Bone marrow (tissue), 2 donors: ENCODE measurements at regions not wholly inside any gene's neighbourhood (a gene's known extent, or its start where the extent isn't known, plus 50 kb on each side); places are given as distances from the start of the nearest gene placed in this dataset.

Experiments used
- DNase-seq, 2 donors: peaks; one replicate each; lab custom pipeline; 2025; lab: John Stamatoyannopoulos, UW

DNA sequence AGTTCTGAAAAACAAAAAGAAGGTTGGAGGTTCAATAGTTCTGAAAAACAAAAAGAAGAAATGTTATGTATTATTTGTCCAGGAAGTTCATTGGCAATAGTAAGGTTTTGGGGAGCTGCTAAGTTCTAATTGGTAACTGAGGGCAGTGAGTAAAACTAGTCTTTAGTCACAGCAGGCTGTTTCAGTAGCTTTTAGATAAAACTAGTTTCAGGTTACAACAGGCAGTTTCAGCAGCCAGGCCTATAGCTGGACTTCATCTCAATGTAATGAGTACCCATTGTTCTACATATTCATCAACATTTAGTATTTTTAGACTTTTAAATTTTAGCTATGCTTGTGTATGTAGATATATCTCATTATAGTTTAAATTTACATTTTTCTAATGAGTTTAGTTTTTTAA lies 639.3 kb downstream of the TOX3 start:
- no peak for DNase-seq

DNA sequence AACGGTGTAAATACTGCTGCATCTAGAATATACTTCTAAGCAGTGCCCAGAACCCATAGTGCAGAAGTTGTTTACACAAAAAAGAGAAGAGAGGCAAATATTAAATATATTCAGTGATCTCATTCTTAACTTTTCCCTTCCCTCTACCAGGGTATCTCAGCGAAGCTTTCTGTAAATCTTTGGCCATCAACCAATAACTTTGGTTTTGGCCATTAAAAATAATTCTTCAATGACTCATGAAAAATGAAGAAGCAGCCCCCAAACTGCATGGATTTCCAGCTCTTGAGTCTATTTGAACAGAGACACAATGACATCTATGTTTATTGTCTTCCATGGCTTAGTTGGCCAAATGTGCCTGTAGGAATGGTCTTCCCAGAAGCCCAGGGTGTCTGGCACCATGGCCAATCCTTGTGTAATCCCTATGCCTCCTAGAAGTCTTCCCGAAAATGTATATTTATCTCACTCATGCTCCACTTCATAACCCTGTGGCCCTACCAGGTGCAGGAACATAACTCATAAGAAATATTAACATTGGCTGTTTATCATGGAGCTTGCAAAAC lies 646.6 kb downstream of the TOX3 start:
- no peak for DNase-seq

DNA sequence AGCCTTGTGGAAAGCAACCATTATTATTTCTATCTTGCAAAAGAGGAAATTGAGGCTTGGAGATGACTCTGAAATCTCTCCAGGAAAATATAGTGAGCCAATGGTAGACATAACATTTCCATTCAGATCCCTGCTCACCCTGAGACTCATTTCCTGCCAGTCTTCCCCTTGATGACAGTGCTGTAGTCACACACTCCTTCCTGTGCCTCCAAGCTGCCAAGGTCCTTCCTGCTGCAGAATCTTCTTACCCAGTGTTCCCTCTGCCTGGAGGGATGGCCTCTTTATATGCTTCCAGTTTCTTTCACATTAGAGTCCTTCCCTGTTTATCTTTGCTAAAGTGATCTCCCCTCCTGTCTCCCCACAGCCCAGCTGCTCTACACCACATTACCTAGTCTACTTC lies 648.1 kb downstream of the TOX3 start:
- DNase-seq, result no peak

DNA sequence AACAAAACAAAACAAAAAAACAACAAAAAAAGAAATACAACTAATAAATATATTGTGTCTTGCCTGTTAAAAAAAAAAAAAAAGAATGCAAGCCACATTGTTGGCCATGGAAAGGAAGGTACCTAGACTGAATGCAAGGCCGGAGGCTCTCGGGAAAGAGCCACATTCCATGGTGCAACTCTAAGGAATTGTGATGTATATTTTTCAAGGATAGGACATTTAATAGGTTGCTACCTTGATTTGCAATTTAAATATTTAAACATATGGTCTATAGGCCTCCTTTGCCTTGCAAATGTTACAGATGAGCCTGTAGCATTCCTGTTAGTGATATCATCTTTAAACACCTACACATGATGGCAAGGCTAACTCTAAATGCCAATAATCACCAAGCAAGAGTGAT lies 650.9 kb downstream of the TOX3 start:
- no peak for DNase-seq

DNA sequence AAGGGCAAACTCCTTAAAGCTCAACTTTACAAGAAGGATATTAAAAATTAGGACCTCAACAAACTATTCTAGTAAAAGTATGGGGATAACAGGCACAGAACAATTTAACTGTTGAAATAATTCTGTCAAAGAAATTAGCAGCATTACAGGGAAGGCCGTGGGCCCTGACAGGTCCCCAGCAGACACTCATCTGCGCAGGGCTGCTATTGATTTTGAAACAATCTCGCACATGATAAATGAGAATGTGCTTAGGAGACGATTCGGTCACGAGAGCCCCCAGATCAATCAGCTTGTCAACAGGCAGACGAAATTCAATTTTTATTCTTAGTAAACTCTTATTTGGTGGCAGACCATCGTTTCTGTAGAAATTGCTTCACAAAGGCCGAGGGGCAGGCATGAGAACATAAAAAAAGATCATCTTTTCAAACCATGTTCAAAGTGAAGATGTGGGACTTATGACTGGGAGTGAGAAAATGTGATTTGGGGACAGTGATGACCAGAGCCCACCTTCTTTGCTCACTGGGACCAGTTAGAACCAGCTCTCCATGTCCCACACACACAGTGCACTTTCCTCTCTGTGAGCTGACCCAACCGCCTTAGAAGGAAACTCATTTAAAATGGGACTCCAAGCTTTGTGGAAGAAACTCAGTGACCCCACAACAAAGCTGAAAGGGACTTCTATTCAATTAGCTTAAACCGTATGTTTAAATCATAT lies 654.5 kb downstream of the TOX3 start:
- no peak for DNase-seq

DNA sequence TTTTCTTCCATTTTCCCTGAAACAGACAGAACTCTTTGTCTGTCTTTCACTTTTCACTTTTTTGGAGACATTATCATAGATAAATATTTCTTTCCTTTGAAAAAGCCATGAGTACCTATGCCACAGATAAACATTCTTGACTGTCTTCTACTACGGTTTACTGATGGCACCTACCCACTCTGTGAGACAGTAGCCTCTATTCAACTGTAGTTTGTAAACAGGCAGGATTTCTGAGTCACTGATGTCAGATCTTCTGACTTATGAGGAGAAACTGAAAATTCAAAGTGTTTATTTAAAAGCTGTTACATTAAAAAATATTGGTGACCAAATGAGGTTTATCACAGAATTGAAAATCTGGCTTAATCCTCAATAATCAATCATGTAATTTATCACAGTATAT lies 658.4 kb downstream of the TOX3 start:
- DNase-seq, result no peak

DNA sequence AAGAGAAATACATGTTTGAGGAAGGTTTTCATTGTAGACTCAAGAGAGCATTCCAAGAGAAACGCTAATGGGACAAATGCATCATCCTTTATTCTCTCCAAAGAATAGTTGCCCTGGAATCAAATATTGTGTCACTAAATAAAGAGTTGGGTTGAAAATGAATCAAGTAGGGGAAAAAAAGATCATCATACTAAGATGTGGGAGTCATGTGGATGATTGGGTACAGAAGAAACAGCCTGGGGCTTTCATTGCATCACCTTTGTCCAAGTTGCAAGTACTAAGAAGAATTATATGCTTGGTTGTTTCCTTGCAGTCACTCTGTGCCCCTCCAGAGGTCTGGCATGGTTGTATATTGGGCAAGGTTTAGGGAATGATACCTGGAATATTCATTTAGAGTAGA lies 658.9 kb downstream of the TOX3 start:
- no peak for DNase-seq

DNA sequence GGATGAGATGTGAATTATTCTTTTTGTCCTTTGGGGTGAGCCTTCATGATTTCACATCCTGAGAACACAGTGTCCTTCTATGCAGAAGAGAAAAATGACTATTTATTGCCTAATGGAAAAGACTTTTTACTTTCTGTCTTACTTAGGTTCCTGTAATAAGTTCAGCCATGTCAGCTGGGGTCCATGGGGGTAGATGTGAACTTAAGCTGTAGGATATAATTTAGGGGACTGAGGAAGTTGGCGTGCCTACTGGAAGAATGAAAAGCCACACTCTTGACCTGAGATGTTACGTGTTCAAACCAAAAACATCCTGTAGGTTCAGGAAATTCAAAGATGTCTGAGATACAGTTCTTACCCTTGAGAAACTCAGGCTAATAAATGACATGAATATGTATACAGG lies 660.5 kb downstream of the TOX3 start:
- DNase-seq, result no peak

DNA sequence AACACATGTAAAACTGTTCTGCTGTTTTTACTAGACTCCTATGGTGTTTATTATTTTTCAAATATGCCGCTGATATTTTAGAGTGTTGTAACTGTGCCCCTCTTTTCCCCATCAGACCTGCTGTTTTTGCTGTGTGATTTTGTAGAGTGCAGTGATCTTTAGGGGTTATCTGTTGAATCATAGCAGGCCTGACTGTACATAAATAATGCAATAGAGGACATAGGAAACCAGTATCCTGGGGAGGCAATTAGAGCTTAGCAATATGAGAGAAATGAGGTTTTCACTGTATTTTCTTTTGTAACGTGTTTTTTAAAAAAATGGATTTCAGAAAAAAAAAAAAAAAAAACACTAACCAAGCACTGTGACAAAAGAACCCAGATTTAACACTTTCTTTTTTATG lies 662.2 kb downstream of the TOX3 start:
- no peak for DNase-seq

DNA sequence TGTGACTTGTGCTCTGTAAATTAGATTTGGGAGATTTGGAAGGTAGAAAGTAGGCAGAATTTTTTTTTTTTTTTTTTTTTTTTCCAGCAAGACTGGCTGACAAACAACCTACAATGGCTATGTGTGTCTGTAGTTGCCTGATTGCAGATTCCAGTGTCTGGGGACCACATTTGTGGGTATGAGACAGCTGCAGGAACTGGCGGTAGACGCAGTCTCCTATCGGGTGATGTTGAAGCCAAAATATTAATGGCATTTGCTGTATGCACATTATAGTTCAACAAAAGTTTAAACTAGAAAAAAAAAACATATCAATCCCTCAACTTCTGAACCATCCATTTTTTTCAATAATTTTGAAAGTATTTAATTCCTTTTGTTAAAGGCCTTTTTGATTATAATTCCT lies 665.2 kb downstream of the TOX3 start:
- no peak for DNase-seq

DNA sequence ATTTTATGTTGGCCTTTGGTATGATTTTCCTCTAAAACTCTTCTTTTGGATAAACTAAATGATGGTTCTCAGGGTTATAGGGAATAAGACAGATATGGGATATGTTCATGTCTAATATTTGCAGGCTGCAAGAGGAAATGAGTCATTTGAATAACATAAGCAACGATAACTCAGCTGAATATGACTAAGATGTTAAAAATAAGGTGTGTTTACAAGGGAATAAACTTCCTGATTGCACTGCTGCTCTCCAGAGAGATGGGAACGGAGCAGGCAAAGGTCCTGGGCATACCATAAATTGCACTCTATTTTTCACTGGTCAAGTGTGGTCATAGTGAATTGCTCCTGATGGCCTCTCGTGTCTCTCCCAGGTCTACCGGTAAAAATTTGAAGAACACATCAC lies 666.2 kb downstream of the TOX3 start:
- DNase-seq, result no peak

DNA sequence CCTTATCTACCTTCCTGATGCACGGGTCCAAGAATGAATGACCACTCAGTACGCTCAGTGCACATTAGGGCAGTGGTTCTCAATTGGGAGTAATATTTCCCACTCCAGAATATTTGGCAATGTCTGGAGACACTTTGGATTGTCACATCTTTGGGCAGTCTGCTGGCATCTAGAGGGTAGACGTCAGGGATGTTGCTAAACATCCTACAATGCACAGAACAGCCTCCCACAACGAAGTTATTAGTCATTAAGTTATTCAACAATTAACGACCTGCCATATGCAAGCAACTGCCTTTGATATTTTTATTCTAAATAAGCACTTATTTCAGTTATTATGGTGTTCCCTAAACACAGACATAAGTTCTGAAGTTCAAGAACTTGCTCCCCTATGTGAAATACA lies 669.3 kb downstream of the TOX3 start:
- DNase-seq, result no peak

DNA sequence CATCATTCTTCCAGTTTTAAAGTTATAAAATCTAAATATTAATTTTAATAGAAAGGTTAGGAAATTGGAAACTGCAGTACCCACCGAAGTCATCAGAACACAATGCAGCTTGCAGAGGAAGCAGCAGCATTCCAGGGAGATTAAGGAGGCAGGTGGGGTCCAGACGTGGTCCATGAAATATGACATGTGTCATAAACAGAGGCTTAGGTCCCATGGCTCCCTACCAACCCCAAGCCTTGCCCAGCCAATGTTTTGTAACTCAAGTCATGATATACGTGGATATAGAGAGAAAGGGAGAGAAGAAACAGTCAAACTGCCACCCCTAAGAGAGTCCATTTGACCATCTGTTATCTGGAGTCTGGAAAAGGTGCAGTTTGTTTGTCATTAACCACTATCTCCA lies 670.0 kb downstream of the TOX3 start:
- no peak for DNase-seq

DNA sequence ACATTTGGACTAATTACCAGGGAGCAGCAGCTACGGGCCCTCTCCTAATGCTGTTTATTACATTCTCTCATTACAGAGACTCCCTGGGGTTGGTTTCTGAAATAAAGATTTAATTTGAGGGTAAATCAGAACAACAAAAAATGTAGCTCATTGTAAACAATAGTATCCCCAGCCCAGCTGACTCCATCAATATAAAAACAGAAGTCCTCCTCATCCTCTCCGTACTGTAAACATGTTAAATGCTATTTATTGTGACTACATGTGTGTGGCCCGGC lies 670.4 kb downstream of the TOX3 start:
- DNase-seq, result no peak

DNA sequence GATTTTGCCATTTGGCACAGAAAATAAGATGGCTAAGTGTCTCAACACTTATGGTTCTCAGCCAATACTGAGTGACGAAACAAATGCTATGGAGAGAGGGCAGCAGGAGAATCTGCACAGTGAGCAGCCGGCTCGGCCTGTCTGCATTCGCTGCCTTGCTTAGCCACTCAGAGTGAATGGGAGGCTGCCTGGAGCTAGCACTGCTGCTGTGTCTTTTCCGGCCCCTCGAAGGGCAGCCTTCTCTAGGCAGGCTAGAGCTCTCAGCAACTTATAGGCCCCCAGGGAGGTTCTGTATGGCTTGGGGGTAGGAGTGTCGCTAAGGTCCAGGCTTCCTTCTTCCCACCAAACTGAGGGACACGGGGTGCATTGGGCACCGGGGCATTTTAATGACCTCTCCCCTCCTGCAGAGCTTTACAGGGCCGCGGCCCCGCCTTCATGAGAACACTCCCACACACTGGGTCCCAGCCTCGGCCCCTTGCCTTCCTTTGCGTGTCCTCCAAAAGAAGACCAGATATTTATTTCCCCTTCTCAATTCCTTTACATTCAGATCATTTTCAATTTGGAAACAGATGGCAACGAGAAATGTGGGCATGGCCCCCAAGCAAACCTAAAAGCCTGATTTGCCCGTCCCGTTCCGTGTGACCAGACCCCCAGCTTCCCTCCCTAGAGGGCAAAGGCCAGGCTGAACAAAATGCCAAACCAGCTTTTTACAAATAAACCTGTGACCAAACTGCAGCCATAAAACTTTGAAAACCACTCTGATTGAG lies 670.9 kb downstream of the TOX3 start:
- no peak for DNase-seq

DNA sequence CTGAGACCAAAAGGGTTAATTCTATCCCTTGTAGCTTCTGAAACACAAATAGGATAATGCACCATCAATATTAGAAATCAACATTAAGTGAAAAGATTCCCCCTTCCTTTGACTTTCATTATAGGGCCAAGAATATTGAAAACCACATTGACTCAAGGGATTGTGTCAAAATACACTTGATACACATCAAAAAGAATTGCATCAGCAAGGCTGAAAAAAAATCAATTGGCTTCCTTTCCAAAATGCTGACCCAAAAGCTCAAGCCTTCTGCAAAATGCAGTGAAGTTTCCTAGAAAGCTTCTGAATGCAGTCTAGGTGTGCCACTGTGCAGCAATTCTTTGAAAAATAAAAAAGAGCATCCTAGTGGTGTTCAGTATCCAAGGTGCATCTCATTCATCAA lies 674.4 kb downstream of the TOX3 start:
- DNase-seq, result no peak

DNA sequence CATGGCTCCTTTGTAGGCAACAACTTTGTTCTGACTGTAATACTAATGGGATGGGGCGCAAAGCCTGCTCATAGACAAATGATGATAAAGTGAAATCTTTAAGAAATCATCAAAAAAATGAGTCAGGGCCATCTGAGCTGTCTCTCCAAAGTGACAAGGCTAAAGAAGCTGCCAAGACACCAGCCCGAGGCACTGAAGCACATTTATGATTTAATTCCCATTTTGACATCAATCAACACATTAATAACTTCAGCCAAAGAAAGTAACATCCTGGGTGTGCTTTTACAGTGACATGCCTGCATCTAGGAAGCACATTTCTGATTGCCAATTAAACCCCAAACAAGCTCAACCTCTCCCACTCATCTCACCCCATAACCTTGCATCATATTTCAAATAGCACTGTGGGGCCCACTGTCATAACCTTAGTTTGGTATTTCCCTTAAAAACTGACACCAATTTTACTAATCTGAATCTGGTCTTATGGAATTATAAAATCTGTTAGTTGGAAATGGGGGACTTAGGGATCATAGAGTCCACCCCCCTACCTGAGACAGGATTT lies 676.6 kb downstream of the TOX3 start:
- DNase-seq, result no peak

DNA sequence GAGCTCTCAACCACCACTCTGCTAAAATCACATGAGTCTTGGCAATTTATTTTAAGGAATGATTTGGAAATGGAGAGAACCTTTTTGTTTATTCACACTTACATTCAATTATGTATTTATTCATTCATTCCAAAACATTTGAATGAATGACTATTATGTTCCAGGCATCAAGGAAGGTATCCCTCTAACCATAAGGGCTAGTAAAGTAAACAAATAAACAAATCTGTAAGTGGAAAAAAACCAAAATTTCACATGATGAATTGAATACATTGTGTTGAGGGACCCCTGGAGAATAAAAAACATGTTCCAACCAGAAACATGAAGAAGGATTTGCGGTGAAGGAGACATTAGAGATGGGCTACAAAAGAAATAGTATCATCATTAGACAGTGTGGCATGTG lies 677.8 kb downstream of the TOX3 start:
- DNase-seq, result no peak

DNA sequence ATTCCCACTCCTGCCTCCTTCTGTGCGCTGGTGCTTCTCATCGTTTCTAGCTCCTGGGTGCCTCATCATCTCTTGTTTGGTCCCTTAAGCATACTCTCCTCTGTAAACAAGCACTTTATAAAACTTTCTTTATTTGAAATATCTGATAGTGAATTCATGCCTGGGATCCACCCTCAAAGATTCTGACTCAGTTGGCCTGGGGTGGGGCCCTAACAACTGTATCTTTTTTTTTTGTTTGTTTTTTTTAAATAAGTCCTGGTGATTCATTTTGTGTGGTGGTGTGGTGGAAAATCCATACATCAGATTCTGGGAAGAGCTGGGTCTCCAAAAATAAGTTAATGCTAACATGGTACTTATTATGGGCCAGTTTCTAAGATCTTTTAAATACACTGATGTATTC lies 678.3 kb downstream of the TOX3 start:
- DNase-seq, result no peak

DNA sequence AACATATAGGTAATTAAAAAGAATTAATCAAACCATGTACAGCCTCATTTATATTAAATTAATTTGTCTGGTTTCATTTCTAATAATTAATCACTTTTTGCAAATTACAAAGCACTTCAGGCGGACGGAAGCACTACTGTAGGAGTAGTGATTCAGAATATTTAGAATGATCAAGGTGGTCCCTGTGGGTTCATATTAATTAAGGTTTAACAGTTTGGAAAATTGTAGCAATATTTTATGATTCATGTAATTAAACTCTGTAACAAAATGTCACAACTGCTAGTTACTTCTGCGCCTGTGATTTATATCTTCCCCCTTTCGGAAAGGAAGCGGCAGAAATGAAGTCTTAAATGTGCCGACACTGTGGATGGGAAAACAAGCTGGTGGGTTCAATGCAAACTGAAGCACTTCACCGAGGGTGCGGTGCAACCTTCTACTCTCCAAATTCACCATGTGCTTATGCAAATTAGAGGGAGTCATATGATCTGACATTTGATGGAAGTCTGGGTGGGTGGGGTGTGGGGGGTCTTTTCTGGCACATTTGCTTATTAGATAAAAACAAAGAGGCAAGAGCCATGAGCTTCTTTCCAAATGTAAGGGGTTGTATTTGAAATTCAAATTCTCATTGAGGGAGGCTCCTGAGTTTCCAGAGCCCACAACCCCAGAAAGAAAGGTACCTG lies 679.4 kb downstream of the TOX3 start:
- no peak for DNase-seq

DNA sequence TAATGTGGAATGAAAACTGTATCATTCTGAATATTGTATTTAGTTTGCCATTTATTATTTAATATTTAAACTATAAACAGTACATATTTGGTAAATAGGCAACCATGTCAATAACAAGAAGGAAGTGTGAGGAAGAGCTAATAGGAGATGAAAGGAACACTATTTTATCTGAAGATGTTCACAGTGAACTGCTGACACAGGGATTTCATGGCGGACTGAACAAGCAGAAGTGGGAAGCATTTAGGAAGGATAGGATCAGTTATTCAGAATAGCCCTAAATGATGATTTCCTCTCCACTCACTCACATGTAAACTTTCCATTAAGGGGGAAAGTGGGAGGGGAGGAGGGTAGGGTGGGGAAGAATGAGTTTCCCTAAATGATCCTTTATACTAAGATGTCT lies 682.4 kb downstream of the TOX3 start:
- no peak for DNase-seq

DNA sequence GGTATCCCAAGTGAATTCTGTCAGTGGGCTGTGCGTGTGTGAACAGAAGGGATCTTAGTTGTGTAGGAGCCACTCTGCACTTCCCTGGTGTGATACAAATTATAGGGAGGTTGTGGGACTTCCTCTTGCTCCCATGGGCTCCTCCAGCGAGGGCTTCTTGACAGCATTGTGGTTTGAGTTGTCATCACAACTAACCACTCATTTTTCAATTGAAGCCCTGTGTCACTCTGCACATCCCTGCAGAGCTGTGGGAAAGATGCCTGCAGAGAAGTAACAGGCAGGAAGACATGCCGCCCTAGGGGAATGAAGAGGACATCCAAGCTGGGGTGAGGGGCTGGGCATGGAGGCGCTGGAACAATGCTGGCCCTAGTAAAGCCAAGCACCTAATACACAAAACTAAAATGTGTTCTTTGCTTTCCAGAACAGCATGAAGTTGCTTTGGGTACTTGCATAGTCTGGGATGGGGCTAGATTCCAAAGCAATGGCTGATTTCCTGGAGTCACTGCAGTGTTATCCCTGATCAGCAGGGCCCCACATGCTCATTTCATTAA lies 692.5 kb downstream of the TOX3 start:
- no peak for DNase-seq

DNA sequence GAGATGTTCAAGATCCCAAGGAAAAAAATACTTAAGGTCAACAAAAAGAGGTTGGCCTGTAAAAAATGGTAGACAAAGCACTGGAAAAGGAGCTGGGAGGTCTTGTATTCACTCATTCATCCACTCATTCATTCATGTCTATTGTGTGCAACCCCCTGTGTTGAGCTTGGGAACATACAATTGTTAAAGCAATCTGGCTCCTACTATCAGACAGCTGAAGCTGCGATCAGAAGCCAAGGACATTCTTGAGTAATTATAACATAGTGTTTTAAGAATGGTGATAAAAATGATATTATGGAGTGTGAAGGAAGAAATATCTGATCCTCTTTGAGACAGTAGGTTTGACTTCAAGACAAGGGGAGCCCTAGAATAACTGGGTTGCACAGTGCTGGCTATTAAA lies 693.4 kb downstream of the TOX3 start:
- no peak for DNase-seq
